ENCODE measurements at regions not wholly inside any gene's neighbourhood (a gene's known extent, or its start where the extent isn't known, plus 50 kb on each side); places are given as distances from the start of the nearest gene placed in this dataset.
A peak's percentile ranks its signal among the peaks of the same experiment; 100 is the strongest.

- TF ChIP-seq POU6F1 (CRISPR knock-in tag; IDR thresholded peaks at IDR 0.05; ENCODE audit: borderline replicate concordance, low read depth) = no peak
- TF ChIP-seq TCF4 (CRISPR knock-in tag; IDR thresholded peaks at IDR 0.05; ENCODE audit: borderline replicate concordance) = no peak
- peak; percentile 70; the same call in 1 of the 2 replicates for TF ChIP-seq PATZ1 (CRISPR knock-in tag; IDR thresholded peaks at IDR 0.05; ENCODE audit: borderline replicate concordance)
- TF ChIP-seq ZNF70 (CRISPR knock-in tag; IDR thresholded peaks at IDR 0.05) = no peak
- no peak for TF ChIP-seq ZC3H10 (CRISPR knock-in tag; IDR thresholded peaks at IDR 0.05)
- peak; percentile 87 for TF ChIP-seq ISL1 (CRISPR knock-in tag; IDR thresholded peaks at IDR 0.05)
- TF ChIP-seq ZFP30 (CRISPR knock-in tag; IDR thresholded peaks at IDR 0.05) = no peak
These were observed 269.3 kb upstream of the SIX2 start for GRCh38 chr2:45278365-45279078.
